ENCODE measurements at regions not wholly inside any gene's neighbourhood (a gene's known extent, or its start where the extent isn't known, plus 50 kb on each side); places are given as distances from the start of the nearest gene placed in this dataset.

GRCh38 chr7:29639386-29639785 lies 75.8 kb downstream of the PRR15 start:
- TF ChIP-seq YY1 (IDR thresholded peaks at IDR 0.05; ENCODE audit: insufficient read depth, insufficient read length) (no peak), SUZ12 (IDR thresholded peaks at IDR 0.05; ENCODE audit: extremely low read depth, insufficient read depth, insufficient read length) (no peak)
